ENCODE measurements at regions not wholly inside any gene's neighbourhood (a gene's known extent, or its start where the extent isn't known, plus 50 kb on each side); places are given as distances from the start of the nearest gene placed in this dataset.

- no peak for DNase-seq (ENCODE audit: low spot score)
- Mint-ChIP-seq H3K27ac (ENCODE audit: unreplicated experiment) (no peak overlapping the region), H3K36me3 (ENCODE audit: low read depth) (no peaks in the 10 kb centered on the region), H3K27me3 (ENCODE audit: low read depth) (peaks cover 7% of the 10 kb centered on the region), H3K9me3 (ENCODE audit: low read depth) (peaks cover 9% of the 10 kb centered on the region), H3K4me1 (ENCODE audit: low read depth) (peaks cover 8% of the 10 kb centered on the region), H3K4me3 (ENCODE audit: unreplicated experiment) (no peak overlapping the region)
- TF ChIP-seq CTCF (IDR thresholded peaks at IDR 0.05): no peak
These were observed 171.4 kb downstream of the NFKBIZ start for GRCh38 chr3:102020735-102021134.

GRCh38 chr3:102024270-102024904 is 175.1 kb downstream of the NFKBIZ start:
- H3K36me3 Mint-ChIP-seq (ENCODE audit: low read depth): no peaks in the 10 kb centered on the region
- peaks cover 4% of the 10 kb centered on the region for H3K27me3 Mint-ChIP-seq (ENCODE audit: low read depth)
- no peak overlapping the region for H3K27ac Mint-ChIP-seq (ENCODE audit: unreplicated experiment)
- H3K9me3 Mint-ChIP-seq (ENCODE audit: low read depth): peaks cover 11% of the 10 kb centered on the region
- peaks cover 16% of the 10 kb centered on the region for H3K4me1 Mint-ChIP-seq (ENCODE audit: low read depth)
- H3K4me3 Mint-ChIP-seq (ENCODE audit: unreplicated experiment): no peak overlapping the region
- no peak for DNase-seq (ENCODE audit: low spot score)
- TF ChIP-seq CTCF (IDR thresholded peaks at IDR 0.05): no peak

- Mint-ChIP-seq H3K27me3 (ENCODE audit: low read depth) (no peaks in the 10 kb centered on the region), H3K36me3 (ENCODE audit: low read depth) (no peaks in the 10 kb centered on the region), H3K27ac (ENCODE audit: unreplicated experiment) (peak overlapping the region; percentile 46), H3K4me3 (ENCODE audit: unreplicated experiment) (no peak overlapping the region), H3K9me3 (ENCODE audit: low read depth) (peaks cover 11% of the 10 kb centered on the region), H3K4me1 (ENCODE audit: low read depth) (peaks cover 18% of the 10 kb centered on the region)
- no peak for TF ChIP-seq CTCF (IDR thresholded peaks at IDR 0.05)
- DNase-seq (ENCODE audit: low spot score): no peak
These were observed 176.4 kb downstream of the NFKBIZ start for GRCh38 chr3:102025606-102026270.

GRCh38 chr3:102026656-102027055 is 177.3 kb downstream of the NFKBIZ start:
- peaks cover 18% of the 10 kb centered on the region for H3K4me1 Mint-ChIP-seq (ENCODE audit: low read depth)
- no peaks in the 10 kb centered on the region for H3K27me3 Mint-ChIP-seq (ENCODE audit: low read depth)
- peaks cover 11% of the 10 kb centered on the region for H3K9me3 Mint-ChIP-seq (ENCODE audit: low read depth)
- TF ChIP-seq CTCF (IDR thresholded peaks at IDR 0.05): no peak
- DNase-seq (ENCODE audit: low spot score): no peak
- no peak overlapping the region for H3K4me3 Mint-ChIP-seq (ENCODE audit: unreplicated experiment)
- no peak overlapping the region for H3K27ac Mint-ChIP-seq (ENCODE audit: unreplicated experiment)
- no peaks in the 10 kb centered on the region for H3K36me3 Mint-ChIP-seq (ENCODE audit: low read depth)

GRCh38 chr3:102030661-102031060 is 181.3 kb downstream of the NFKBIZ start:
- Mint-ChIP-seq H3K9me3 (ENCODE audit: low read depth) (peaks cover 6% of the 10 kb centered on the region), H3K4me3 (ENCODE audit: unreplicated experiment) (no peak overlapping the region), H3K36me3 (ENCODE audit: low read depth) (no peaks in the 10 kb centered on the region), H3K4me1 (ENCODE audit: low read depth) (peaks cover 14% of the 10 kb centered on the region), H3K27me3 (ENCODE audit: low read depth) (no peaks in the 10 kb centered on the region), H3K27ac (ENCODE audit: unreplicated experiment) (no peak overlapping the region)
- no peak for TF ChIP-seq CTCF (IDR thresholded peaks at IDR 0.05)
- no peak for DNase-seq (ENCODE audit: low spot score)

Data from chondrocyte (in vitro differentiated cells).